ENCODE measurements at regions not wholly inside any gene's neighbourhood (a gene's known extent, or its start where the extent isn't known, plus 50 kb on each side); places are given as distances from the start of the nearest gene placed in this dataset.

GRCh38 chr18:2313332-2313731, 258.0 kb downstream of the METTL4 start:
- no peak for DNase-seq (ENCODE audit: low read depth)

DNA sequence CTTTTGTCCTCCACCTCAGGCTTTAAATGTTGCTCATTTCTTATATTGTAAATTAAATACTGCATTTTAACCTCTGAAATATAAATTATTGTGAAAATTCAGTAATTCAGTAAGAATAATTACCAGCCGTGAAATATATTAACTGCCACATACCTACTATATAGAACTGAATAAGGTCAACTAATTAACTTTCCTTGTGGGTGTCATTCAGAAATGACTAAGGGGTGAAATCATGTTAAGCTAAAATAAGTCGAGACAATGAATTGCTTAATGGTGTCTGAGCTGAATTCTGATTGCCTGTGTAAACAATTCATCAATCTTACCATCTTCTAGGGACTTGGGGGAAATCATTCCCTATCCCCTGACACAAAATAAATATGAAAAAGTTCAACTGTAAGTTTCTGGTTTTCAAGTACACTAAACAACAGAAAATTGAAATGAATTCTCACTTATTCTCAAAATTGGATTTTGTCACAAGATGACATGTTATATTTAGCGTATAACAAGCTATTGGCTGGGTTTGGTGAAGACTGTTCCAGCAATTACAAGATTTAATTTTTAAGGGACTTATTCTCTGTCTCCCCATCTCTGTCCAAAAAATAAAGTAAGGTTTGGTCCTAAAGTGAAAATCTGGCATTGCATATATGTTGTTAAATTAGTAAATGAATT, 255.1 kb downstream of the METTL4 start:
- no peak for DNase-seq (ENCODE audit: low read depth)

GRCh38 chr18:2316751-2317696, 254.3 kb downstream of the METTL4 start:
- no peak for DNase-seq (ENCODE audit: low read depth)

DNA sequence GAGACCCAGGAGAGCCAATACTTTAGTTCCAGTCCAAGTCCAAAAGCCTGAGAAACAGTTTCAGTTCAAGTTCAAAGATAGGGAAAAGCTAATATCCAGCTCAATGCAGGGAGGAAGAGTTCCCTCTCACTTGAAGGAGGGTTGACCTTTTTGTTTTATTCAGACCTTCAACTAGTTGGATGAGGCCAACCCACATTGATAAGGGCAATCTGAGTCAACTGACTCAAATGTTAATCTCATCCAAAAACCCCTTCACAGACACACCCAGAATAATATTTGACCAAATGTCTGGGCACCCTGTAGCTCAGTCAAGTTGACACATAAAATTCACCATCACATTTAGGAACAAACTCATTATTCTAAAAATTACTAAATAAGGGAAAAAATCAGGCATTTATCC, 246.8 kb downstream of the METTL4 start:
- DNase-seq (ENCODE audit: low read depth) = no peak

- peak; percentile 41 for DNase-seq (ENCODE audit: low read depth)
These were observed 245.9 kb downstream of the METTL4 start for GRCh38 chr18:2325308-2325849.

GRCh38 chr18:2325933-2326332, 245.4 kb downstream of the METTL4 start:
- DNase-seq (ENCODE audit: low read depth) = no peak

GRCh38 chr18:2326999-2327398, 244.3 kb downstream of the METTL4 start:
- no peak for DNase-seq (ENCODE audit: low read depth)

GRCh38 chr18:2330764-2331163, 240.5 kb downstream of the METTL4 start:
- no peak for DNase-seq (ENCODE audit: low read depth)

DNA sequence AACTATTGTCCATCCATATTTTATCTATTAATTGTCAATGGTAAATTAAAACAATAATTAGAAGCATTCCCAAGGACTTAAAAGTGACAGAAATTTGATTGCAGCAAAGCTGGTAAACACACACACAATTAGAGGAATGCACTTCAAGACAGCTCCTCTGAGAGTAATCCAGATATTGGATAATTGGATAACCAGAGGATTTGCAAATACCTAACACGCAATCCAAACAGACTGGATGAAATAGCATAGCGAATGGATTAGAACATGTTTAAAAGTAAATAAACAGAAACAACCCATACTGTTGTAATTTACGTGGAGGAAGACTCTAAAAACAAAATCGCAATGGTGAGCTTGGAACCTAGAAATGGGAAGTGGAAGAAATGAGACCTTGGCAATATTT, 239.8 kb downstream of the METTL4 start:
- no peak for DNase-seq (ENCODE audit: low read depth)

- DNase-seq (ENCODE audit: low read depth) = no peak
These were observed 234.5 kb downstream of the METTL4 start for GRCh38 chr18:2336690-2337392.

GRCh38 chr18:2337552-2338141, 233.7 kb downstream of the METTL4 start:
- no peak for DNase-seq (ENCODE audit: low read depth)

DNA sequence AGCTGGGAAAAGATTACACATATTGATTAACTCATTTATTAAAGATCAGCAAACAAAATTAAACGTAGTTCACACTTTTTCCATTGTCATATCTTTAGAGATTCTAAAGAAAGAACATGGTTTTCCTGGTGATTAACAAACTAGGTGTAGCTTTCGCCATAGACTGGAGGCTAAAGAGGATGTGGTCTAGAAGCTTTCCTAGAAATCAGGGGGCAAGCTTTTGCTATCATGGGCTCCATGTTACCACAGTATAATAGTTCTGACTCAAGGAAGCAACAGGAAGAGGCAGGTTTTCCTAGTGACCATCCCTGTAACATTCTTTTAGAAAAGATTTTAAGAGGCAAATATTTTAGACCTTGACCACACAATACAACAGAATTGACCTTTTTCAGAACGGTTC, 232.7 kb downstream of the METTL4 start:
- DNase-seq (ENCODE audit: low read depth) = no peak

DNA sequence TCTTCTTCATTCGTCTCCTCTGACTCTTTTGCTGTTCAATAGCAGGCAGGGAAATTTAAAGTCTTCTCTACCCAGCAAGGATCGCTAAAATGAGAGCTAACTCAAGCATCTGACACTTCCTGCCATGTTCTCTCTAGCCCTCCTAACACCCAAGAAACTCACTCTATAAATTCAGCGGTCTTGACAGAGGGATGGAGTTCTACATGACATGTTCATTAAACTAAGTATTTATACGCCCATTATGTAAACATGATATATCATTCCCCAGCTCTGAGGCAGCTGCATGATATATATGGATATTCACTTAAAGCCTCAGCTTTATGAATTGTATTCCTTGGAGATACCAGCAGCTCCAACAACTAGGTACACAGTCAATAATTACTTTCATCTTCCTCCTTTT, 231.0 kb downstream of the METTL4 start:
- DNase-seq (ENCODE audit: low read depth) = no peak

DNA sequence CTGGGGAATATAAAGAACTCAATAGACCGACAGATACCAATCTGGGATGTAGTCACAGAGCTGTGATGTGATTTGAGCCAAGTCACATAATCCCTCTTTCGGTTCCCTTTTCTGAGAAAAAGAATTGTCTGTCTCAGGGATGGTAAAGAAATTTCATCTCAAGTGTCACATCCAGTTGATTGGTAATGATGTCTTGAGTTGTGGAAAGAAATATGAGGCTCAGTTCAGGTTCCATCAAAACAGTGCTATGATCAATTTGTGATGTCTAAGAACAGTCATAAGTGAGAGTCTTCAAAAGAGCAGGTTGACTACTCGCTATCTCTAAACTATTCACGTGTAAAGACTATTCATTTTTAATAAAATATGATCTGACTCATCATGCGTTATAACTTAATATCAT, 223.3 kb downstream of the METTL4 start:
- no peak for DNase-seq (ENCODE audit: low read depth)

DNA sequence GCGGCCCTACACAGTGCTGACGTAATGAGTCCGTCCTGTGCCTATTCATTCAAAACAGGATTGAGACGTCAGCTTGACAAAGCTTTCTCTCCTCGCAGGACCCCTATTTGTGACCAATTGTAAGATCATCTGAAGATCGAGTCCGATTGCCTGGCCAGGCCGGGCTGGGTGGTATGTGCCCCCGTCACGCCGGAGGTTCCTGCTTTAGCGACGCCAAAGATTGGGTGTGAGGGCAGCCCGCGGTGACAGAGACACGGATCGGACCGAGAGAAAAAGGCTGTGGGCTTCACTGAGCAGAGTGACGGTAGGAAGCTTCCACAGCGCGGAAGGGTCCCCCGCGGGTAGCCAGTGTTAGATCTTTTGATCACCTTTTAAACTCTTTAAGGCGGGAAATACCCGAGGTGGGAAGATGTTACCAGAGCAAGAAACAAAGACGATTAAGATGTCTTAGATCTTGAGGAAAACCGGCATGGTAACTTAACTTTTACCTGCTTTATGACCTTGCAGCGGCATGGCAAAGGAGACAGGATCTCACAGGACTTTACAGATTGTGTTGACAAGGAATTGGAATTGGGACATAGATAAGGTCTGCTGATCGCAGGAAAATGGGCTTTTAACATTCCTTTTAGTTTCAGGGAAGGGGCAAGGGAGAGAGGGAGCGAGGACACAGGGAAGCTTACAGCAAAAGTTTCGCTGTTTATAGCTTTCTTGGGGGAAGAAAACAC, 220.0 kb downstream of the METTL4 start:
- DNase-seq (ENCODE audit: low read depth) = no peak

DNA sequence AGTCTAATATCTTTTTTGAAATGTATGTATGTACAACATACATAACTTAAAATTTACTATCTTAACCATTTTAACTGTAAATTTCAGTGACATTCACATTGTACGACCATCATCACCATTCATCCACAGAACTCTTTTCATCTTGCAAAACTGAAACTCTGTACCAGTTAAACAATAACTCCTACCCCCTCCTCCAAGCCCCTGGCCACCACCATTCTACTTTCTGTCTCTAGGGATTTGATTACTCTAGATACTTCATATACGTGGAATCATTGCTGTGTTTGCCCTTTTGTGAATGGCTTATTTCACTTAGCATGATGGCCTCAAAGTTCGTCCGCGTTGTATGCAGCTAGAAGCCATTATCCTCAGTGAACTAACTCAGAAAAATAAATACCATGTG, 217.0 kb downstream of the METTL4 start:
- no peak for DNase-seq (ENCODE audit: low read depth)

- DNase-seq (ENCODE audit: low read depth) = no peak
These were observed 214.4 kb downstream of the METTL4 start for GRCh38 chr18:2356906-2357305.

- no peak for DNase-seq (ENCODE audit: low read depth)
These were observed 210.4 kb downstream of the METTL4 start for GRCh38 chr18:2360861-2361260.

GRCh38 chr18:2368102-2368501, 203.2 kb downstream of the METTL4 start:
- no peak for DNase-seq (ENCODE audit: low read depth)

- DNase-seq (ENCODE audit: low read depth) = no peak
These were observed 194.6 kb downstream of the METTL4 start for GRCh38 chr18:2376707-2377106.

DNA sequence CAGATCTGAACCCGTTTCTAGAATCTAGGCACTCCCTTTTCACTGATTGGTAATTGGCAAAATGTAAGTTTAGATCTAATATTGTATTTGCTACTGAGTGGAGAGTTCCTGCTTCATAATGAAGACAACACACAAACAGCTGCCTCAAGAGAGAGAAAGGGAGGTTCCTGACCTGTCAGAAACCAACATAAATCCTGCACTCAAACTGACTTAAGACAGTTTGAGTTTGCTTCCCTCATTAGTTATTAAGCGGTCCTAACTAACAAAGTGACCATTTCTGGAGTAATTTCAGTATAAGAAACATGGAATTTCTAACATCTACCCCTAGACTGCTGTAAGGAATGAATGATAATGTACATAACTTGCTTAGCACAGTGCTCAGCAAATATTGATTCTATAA, 191.2 kb downstream of the METTL4 start:
- DNase-seq (ENCODE audit: low read depth) = no peak

All from non-pigmented ciliary epithelial cell (primary cell).